ENCODE measurements at regions not wholly inside any gene's neighbourhood (a gene's known extent, or its start where the extent isn't known, plus 50 kb on each side); places are given as distances from the start of the nearest gene placed in this dataset.

DNA sequence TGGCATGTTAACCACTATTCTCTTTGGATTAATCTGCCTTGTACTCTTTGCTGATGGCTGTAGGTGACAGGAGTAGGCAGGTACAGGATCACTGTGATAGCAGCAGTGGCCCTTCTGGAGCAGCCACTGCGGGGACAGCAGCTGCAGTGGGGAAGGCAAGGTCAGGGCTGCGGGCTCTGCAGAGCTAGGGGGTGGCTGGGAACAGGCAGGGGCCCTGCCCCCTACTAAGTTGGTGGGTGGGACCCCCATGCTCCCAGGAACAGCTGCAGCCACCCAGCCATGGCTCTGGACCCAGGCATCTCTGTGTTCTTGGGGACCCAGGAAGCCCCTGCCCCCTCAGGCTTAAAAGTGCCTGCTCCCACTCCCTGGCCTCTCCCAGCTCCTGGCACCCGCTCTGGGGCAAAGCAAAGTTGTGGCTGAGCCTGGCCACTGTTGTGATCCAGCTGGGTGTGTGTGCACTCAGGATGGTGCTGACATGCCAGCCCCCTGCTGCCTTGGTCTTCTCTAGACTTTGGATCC lies 302.4 kb downstream of the PCDH20 start:
- TF ChIP-seq, protein P1, sequence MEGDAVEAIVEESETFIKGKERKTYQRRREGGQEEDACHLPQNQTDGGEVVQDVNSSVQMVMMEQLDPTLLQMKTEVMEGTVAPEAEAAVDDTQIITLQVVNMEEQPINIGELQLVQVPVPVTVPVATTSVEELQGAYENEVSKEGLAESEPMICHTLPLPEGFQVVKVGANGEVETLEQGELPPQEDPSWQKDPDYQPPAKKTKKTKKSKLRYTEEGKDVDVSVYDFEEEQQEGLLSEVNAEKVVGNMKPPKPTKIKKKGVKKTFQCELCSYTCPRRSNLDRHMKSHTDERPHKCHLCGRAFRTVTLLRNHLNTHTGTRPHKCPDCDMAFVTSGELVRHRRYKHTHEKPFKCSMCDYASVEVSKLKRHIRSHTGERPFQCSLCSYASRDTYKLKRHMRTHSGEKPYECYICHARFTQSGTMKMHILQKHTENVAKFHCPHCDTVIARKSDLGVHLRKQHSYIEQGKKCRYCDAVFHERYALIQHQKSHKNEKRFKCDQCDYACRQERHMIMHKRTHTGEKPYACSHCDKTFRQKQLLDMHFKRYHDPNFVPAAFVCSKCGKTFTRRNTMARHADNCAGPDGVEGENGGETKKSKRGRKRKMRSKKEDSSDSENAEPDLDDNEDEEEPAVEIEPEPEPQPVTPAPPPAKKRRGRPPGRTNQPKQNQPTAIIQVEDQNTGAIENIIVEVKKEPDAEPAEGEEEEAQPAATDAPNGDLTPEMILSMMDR (IDR thresholded peaks at IDR 0.05) = no peak
- TF ChIP-seq POLR2A (IDR thresholded peaks at IDR 0.05) (no peak), POLR2AphosphoS5 (IDR thresholded peaks at IDR 0.05) (no peak)

Measured in gastroesophageal sphincter (tissue), 3 donors.